ENCODE measurements at regions not wholly inside any gene's neighbourhood (a gene's known extent, or its start where the extent isn't known, plus 50 kb on each side); places are given as distances from the start of the nearest gene placed in this dataset.

DNA sequence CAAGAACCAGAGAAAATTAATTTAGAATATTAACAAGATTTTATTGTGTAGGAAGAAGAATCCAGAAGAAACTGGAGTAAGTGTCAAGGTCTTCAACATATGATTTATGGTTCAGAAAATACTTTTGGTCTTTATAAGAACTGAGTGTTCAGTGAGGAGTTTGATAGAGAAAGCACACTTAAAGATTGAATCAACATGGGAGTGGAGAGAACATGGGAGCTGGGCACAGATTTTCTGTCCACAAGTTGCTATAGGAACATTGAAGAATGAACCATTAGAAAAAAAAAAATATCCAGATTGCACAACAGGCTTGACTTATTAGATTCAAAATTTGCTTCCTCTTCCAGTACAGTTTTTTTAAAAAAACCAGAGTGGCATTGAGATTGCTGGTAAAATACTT, 601.2 kb upstream of the GNPDA2 start:
- H2AFZ ChIP-seq (ENCODE audit: control insufficient read depth, low read depth, low read length), result no peak overlapping the region
- no peaks in the 10 kb centered on the region for H3K9me3 ChIP-seq (replicated peaks; ENCODE audit: control insufficient read depth, insufficient read depth, low read length)
- no peaks in the 10 kb centered on the region for H3K79me2 ChIP-seq (ENCODE audit: control insufficient read depth, insufficient read depth, low read length)
- H4K20me1 ChIP-seq (ENCODE audit: control insufficient read depth, insufficient read depth), result no peaks in the 10 kb centered on the region
- no peak for ATAC-seq
- SMC1A ChIA-PET (ENCODE audit: uncharacterized antibody, unreplicated experiment), result no interaction called here
- H3K27ac ChIP-seq (ENCODE audit: control insufficient read depth, insufficient read depth), result no peak overlapping the region
- intact Hi-C loops (cut with micrococcal nuclease; ENCODE audit: unreplicated experiment), result no loop called here
- no peak for TF ChIP-seq JUND (IDR thresholded peaks at IDR 0.05; ENCODE audit: low read depth, low read length)
- TF ChIP-seq, protein P1, sequence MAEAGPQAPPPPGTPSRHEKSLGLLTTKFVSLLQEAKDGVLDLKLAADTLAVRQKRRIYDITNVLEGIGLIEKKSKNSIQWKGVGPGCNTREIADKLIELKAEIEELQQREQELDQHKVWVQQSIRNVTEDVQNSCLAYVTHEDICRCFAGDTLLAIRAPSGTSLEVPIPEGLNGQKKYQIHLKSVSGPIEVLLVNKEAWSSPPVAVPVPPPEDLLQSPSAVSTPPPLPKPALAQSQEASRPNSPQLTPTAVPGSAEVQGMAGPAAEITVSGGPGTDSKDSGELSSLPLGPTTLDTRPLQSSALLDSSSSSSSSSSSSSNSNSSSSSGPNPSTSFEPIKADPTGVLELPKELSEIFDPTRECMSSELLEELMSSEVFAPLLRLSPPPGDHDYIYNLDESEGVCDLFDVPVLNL (IDR thresholded peaks at IDR 0.05; ENCODE audit: low read depth, low read length), result no peak
- no peak for TF ChIP-seq ZNF24 (IDR thresholded peaks at IDR 0.05)
- no peak for TF ChIP-seq SMARCA5 (IDR thresholded peaks at IDR 0.05)
- TF ChIP-seq POLR2AphosphoS2 (IDR thresholded peaks at IDR 0.05; ENCODE audit: low read depth, low read length), result no peak
- TF ChIP-seq BRCA1 (IDR thresholded peaks at IDR 0.05; ENCODE audit: low read depth, low read length), result no peak
- TF ChIP-seq, protein P2, sequence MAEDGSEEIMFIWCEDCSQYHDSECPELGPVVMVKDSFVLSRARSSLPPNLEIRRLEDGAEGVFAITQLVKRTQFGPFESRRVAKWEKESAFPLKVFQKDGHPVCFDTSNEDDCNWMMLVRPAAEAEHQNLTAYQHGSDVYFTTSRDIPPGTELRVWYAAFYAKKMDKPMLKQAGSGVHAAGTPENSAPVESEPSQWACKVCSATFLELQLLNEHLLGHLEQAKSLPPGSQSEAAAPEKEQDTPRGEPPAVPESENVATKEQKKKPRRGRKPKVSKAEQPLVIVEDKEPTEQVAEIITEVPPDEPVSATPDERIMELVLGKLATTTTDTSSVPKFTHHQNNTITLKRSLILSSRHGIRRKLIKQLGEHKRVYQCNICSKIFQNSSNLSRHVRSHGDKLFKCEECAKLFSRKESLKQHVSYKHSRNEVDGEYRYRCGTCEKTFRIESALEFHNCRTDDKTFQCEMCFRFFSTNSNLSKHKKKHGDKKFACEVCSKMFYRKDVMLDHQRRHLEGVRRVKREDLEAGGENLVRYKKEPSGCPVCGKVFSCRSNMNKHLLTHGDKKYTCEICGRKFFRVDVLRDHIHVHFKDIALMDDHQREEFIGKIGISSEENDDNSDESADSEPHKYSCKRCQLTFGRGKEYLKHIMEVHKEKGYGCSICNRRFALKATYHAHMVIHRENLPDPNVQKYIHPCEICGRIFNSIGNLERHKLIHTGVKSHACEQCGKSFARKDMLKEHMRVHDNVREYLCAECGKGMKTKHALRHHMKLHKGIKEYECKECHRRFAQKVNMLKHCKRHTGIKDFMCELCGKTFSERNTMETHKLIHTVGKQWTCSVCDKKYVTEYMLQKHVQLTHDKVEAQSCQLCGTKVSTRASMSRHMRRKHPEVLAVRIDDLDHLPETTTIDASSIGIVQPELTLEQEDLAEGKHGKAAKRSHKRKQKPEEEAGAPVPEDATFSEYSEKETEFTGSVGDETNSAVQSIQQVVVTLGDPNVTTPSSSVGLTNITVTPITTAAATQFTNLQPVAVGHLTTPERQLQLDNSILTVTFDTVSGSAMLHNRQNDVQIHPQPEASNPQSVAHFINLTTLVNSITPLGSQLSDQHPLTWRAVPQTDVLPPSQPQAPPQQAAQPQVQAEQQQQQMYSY (CRISPR knock-in tag; IDR thresholded peaks at IDR 0.05), result no peak
- no peak for TF ChIP-seq NFYA (IDR thresholded peaks at IDR 0.05; ENCODE audit: borderline replicate concordance, low read depth, low read length)
- TF ChIP-seq MYB (IDR thresholded peaks at IDR 0.05; ENCODE audit: borderline replicate concordance, low read depth, low read length), result no peak
- no peak for TF ChIP-seq ETV6 (conservative IDR thresholded peaks at IDR 0.05 in 1 of 2, IDR thresholded peaks at IDR 0.05 in 1 of 2; ENCODE audit: borderline replicate concordance in 1 of 2, low read depth in 1 of 2)
- TF ChIP-seq FOXK2 (IDR thresholded peaks at IDR 0.05), result no peak
- TF ChIP-seq, protein P3, sequence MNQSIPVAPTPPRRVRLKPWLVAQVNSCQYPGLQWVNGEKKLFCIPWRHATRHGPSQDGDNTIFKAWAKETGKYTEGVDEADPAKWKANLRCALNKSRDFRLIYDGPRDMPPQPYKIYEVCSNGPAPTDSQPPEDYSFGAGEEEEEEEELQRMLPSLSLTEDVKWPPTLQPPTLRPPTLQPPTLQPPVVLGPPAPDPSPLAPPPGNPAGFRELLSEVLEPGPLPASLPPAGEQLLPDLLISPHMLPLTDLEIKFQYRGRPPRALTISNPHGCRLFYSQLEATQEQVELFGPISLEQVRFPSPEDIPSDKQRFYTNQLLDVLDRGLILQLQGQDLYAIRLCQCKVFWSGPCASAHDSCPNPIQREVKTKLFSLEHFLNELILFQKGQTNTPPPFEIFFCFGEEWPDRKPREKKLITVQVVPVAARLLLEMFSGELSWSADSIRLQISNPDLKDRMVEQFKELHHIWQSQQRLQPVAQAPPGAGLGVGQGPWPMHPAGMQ (IDR thresholded peaks at IDR 0.05; ENCODE audit: borderline replicate concordance), result no peak
- no peak for TF ChIP-seq SPI1 (IDR thresholded peaks at IDR 0.05; ENCODE audit: borderline replicate concordance, insufficient read depth, low read depth, low read length)
- no peak for TF ChIP-seq FOS (IDR thresholded peaks at IDR 0.05; ENCODE audit: borderline replicate concordance, extremely low read depth, insufficient read length)
- TF ChIP-seq CBX3 (IDR thresholded peaks at IDR 0.05; ENCODE audit: borderline replicate concordance, low read depth), result no peak
- no peaks in the 10 kb centered on the region for H3K4me1 ChIP-seq (ENCODE audit: control insufficient read depth, insufficient read depth, low read length)
- H3K9ac ChIP-seq (ENCODE audit: control insufficient read depth, insufficient read depth, low read length), result no peak overlapping the region
- in situ Hi-C loops (cut with MboI), result no loop called here
- no peaks in the 10 kb centered on the region for H3K27me3 ChIP-seq (replicated peaks in 1 of 2; ENCODE audit: control insufficient read depth in 2 of 2, insufficient read depth in 2 of 2, low read length in 1 of 2)
- DNase-seq (ENCODE audit: low read depth, low spot score), result no peak
- H3K4me3 ChIP-seq, result no peak overlapping the region
- no peak overlapping the region for H3K4me2 ChIP-seq (ENCODE audit: control insufficient read depth, insufficient read depth)
- RAD21 ChIA-PET (ENCODE audit: unreplicated experiment), result no interaction called here
- POLR2A ChIA-PET, result no interaction called here
- no TSS peak for BruUV-seq (replicated peaks)
- no peak for FAIRE-seq
- H3K36me3 ChIP-seq (ENCODE audit: control insufficient read depth in 2 of 2, insufficient read depth in 2 of 2, low read length in 1 of 2), result no peaks in the 10 kb centered on the region
- CTCF ChIA-PET, result no interaction called here

All from GM12878 (cell line).